GM21737 (cell line): ENCODE measurements at regions not wholly inside any gene's neighbourhood (a gene's known extent, or its start where the extent isn't known, plus 50 kb on each side); places are given as distances from the start of the nearest gene placed in this dataset.
"Not testable (repeated sequence)": the region's sequence is repeated elsewhere in the genome, so short reads cannot be mapped to it uniquely, and the experiment has no call there.

ENCODE experiments used
- ATAC-seq: cut with Tn5 transposase; IDR thresholded peaks from one replicate; pipeline ENCODE4 v1.9.1; 2021; ENCODE audit warnings: mild to moderate bottlenecking, moderate library complexity; ENCODE audit not compliant: unreplicated experiment

DNA sequence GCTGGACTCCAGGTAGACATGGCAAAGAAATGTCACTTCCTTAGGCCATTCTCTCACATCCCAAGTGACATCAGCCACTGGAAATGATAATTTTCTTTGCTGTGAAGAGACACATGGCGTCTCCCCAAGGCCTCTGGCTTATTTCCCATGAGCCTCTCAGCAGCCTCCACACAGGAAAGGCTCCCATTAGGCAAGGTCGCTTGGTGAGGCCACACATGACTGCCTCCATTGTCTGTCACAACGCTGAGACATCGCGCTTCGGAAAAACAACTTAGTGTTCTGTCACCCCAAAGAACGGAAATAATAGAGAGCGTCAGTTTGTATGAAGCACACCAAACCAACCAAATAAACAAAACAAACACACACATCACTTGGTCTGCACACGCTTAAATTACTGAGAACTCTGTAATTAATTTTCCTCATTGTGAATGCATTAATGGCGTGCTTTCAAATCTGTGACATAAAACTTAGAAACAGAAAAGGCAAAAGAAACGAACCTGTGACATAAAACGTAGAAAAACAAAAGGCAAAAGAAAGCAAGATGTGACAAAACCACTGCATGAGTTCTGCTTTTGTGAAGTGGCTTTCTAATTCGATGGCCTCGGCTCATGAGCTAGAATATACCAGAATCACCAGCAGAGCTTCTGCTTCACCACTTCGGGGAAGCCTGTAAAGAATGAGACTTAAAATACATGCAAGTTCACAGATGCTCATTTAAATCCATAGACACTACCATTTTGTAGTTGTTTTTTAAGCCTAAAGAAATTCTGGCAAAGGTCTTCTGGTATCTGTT lies 404.2 kb upstream of the SGCG start:
- ATAC-seq, result no peak

GRCh38 chr13:22777207-22777606 lies 403.6 kb upstream of the SGCG start:
- ATAC-seq, result no peak

GRCh38 chr13:22789027-22789593 lies 391.7 kb upstream of the SGCG start:
- no peak for ATAC-seq

GRCh38 chr13:22789916-22790315 lies 390.9 kb upstream of the SGCG start:
- ATAC-seq, result no peak

DNA sequence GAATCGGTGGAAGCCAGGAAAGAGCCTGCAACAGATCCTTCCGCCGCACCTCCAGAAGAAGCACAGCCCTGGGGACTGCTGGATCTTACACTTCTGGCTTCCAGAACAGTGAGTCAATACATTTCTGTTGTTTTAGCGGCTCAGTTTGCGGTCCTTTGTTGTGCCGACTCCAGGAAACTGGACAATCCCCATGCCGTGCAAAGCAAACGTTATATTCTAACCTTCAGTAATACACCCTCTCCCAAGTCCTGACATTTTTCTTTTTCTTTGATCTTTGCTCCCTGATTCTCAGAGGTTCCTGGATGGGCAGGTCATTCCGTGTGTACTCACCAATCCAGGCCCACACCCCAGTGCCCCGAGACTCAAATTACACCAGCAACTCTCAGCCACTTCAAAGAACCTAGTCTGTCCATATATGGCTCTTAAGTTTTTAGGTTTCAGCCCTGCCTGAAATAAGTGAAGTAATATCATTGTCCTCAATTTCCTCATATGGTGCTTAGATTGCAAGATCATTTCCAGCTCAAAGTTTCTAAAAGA lies 387.1 kb upstream of the SGCG start:
- no peak for ATAC-seq

GRCh38 chr13:22800526-22801401 lies 380.0 kb upstream of the SGCG start:
- ATAC-seq, result no peak

- ATAC-seq, result no peak
These were observed 379.3 kb upstream of the SGCG start for GRCh38 chr13:22801402-22802003.

- no peak for ATAC-seq
These were observed 368.0 kb upstream of the SGCG start for GRCh38 chr13:22812793-22813192.

DNA sequence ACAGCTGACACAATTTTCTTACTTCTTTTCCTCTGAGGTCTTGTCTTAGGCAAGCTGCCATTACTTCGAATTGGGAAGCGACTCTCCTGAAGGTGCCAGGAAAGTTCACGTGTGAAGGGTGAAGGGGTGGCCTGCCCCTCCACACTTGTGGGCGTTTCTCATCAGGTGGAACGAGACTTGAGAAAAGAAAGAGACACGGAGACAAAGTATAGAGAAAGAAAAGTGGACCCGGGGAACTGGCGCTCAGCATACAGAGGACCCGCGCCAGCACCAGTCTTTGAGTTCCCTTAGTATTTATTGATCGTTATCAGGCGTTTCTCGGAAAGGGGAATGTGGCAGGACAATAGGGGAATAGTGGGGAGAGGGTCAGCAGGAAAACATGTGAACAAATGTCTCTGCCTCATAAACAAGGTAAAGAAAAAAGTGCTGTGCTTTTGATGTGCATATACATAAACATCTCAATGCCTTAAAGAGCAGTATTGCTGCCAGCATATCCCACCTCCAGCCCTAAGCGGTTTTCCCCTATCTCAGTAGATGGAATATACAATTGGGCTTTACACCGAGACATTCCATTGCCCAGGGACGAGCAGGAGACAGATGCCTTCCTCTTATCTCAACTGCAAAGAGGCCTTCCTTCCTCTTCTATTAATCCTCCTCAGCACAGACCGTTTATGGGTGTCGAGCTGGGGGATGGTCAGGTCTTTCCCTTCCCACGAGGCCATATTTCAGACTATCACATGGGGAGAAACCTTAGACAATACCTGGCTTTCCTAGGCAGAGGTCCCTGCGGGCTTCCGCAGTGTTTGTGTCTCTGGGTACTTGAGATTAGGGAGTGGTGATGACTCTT lies 367.0 kb upstream of the SGCG start:
- ATAC-seq, result not testable (repeated sequence)

DNA sequence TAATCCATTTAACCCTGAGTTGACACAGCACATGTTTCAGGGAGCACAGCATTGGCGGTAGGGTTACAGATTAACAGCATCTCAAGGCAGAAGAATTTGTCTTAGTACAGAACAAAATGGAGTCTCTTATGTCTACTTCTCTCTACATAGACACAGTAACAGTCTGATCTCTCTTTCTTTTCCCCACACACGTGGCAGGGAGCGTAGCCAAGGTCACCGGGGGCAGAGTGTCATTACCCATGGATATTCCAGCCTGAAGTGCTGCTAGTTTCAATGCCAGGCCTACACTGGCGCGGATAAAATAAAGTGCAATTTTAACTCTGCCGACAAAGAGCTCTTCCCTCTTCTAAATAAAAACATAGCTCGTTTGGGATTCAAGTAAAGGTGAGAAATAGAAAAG lies 366.3 kb upstream of the SGCG start:
- not testable (repeated sequence) for ATAC-seq

DNA sequence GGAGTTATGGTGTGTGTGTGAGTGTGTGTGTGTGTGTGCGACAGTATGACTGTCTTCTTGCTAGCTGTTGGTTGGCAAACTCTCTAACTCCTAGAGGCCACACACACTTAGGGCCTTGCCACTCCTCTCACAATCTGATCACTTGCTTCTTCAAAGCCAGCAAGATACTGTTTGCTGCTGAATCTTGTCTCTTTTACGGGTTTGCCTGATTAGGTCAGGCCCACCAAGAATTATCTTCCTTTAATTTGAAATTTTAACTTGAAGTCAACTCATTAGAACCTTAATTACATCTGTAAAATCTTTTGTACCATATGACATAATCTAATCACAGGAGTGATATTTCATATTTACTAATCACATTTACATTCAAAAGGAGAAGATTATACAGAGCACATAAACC lies 359.2 kb upstream of the SGCG start:
- ATAC-seq, result no peak

DNA sequence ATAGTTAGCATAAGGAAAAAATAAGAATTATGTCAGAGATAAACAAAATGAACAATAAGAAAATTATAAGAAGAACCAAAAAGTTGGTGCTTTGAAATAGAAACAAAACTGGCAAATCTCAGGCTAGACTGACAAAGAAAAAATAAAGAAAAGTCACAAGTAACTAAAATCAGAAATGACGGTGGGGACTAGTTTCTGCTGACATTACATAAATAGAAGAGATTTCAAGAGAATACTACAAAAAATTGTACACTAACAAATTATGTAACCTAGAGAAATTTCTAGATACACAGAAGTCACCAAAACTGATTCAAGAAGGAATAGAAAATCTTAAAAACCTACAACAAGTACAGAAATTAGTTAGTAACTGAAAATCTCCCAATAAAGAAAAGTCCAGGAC lies 355.6 kb upstream of the SGCG start:
- ATAC-seq, result no peak

DNA sequence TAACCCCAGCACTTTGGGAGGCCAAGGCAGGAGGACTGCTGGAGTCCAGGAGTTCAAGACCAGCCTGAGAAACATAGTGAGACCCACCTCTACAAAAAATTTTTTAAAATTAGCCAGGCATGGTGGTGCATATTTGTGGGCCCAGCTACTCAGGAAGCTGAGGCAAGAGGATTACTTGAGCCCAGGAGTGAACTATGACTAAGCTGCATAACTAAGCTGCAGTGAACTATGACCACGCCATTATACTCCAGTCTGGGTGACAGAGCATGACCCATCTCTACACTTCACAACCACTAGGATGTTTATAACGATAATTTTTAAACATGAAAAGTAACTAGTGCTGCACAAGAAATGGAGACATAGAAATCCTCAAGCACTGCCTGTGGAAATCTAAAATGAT lies 352.7 kb upstream of the SGCG start:
- ATAC-seq, result no peak

DNA sequence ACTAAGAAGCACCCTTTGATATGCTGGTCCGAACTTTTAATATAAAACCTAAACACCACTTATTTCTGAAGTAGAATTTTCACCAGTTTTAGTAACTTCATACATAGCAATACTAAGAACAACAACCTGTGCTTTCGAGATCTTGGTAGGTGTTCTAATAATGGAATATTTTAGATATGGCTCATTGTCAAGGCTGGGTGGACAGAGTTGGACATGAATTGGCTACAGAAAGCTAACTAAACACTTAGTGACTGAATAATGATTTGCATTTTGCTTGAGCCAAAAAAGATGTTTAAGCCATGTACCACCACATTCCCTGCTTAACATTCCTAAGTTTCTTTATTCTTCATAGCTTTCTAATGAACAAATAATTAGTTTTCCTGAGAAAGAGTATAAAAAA lies 344.3 kb upstream of the SGCG start:
- no peak for ATAC-seq

DNA sequence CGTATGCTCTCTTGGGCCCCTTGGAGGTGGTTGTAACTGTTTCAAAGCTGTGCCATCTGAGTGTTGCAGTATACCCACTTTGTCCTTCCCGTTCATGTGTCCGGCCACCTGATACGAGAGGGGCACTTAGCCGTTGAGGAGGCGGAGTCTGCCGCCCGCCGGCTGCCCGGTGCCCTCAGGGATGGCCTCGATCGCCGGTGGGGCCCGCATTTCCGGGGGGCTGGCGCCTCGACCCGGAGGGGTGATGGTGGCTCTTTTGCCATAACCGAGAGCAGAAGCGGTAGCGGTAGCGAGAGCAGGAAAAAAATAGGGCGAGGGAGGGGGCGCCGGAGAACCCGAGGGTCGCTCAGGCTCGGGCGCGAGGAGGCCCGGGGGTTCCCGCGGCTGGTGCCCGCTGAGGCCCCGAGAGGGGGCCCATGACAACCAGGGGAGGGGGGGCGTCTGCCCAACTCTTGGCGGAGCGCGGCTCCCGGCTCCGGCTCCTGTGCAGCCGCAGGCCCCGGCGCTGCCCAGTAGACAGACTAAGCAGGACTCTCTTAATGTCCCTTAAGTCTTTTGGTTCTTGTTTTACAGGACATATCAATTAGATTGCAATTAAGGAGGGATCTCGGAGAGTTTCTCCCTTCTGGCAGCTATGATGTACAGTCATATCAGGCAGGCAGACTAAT lies 342.7 kb upstream of the SGCG start:
- ATAC-seq, result no peak

GRCh38 chr13:22839603-22840530 lies 340.9 kb upstream of the SGCG start:
- ATAC-seq, result no peak

GRCh38 chr13:22846551-22846950 lies 334.2 kb upstream of the SGCG start:
- ATAC-seq, result no peak

GRCh38 chr13:22848539-22849052 lies 332.2 kb upstream of the SGCG start:
- no peak for ATAC-seq
